Breast epithelium (tissue), 4 donors: ENCODE measurements at regions not wholly inside any gene's neighbourhood (a gene's known extent, or its start where the extent isn't known, plus 50 kb on each side); places are given as distances from the start of the nearest gene placed in this dataset.

Source experiments
- DNase-seq, 2 donors: peaks; one replicate each; pipeline ENCODE4 v3.0.0-alpha.2; 2019; ENCODE audit warnings: low spot score in 2 of 2
- H3K27ac ChIP-seq, 2 donors: fragments of 200-600 bp; sonication (generic) in 1 of 2; one replicate each; pipeline ENCODE4 v1.5.1; 2016 to 2019; ENCODE audit warnings: mild to moderate bottlenecking in 1 of 2
- H3K27me3 ChIP-seq, 2 donors: fragments of 200-600 bp; sonication (generic) in 1 of 2; one replicate each; pipeline versions ENCODE4 v1.5.1 to v1.6.0; 2017 to 2019; ENCODE audit warnings: control low read depth in 1 of 2, mild to moderate bottlenecking in 1 of 2
- H3K36me3 ChIP-seq: fragments of 200-600 bp; one replicate; pipeline ENCODE4 v1.5.1; 2019
- H3K4me1 ChIP-seq, 2 donors: fragments of 200-600 bp; sonication (generic); one replicate each; pipeline ENCODE4 v1.5.1; 2016 to 2019; ENCODE audit warnings: control low read depth in 1 of 2
- H3K4me3 ChIP-seq, 3 donors: fragments of 200-600 bp; sonication (generic); 1 replicate in 2 of 3; 2 replicates in 1 of 3; pipeline ENCODE4 v1.5.1; 2016 to 2019; ENCODE audit warnings: mild to moderate bottlenecking in 3 of 3, moderate library complexity in 2 of 3
- H3K9me3 ChIP-seq, 2 donors: fragments of 200-600 bp; sonication (generic) in 1 of 2; one replicate each; pipeline ENCODE4 v1.5.1; 2016 to 2019; ENCODE audit warnings: control low read depth in 1 of 2
- POLR2A ChIP-seq: fragments of 450-650 bp; IDR thresholded peaks from one replicate; pipeline ENCODE4 v1.6.1; 2016; ENCODE audit warnings: antibody characterized with exemption, mild to moderate bottlenecking, moderate library complexity
- POLR2AphosphoS5 ChIP-seq, 3 donors: sonication (generic); formaldehyde crosslinking; IDR thresholded peaks; one replicate each; pipeline ENCODE4 v1.6.1; 2017; ENCODE audit warnings: antibody characterized with exemption in 3 of 3
- intact Hi-C: fragments of 100-400 bp; cut with DNase I; formaldehyde crosslinking; loops from one replicate; pipeline ENCODE4 v1.15.1; 2023; ENCODE audit warnings: low total_unique reads
- TF ChIP-seq, protein P1 (sequence below), 3 donors: fragments of 450-650 bp; IDR thresholded peaks; one replicate each; pipeline ENCODE4 v1.5.1; 2016 to 2017; ENCODE audit warnings: antibody characterized with exemption in 3 of 3, mild to moderate bottlenecking in 3 of 3, moderate library complexity in 3 of 3

DNA sequence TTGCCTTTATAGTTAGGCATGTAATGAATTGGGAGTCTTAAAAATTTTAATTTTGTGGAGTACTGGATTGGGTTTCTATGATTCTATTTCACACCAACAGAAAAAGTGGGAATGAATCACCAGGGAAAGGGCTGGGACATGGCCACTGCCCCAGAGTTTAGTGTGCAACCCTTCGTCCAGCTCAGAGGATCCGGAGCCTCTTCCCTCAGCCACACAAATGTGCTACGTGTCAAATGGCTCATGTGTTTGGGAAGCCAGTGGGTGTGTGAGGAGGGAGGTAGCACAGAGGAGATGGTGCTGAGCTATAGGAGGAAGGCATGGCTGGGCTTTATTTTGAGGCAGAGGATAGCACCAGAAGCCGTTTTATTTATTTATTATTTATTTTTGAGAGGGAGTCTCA lies 247.3 kb downstream of the SIPA1L2 start:
- intact Hi-C loops, result no loop called here
- no peak for TF ChIP-seq POLR2A
- TF ChIP-seq, protein P1, sequence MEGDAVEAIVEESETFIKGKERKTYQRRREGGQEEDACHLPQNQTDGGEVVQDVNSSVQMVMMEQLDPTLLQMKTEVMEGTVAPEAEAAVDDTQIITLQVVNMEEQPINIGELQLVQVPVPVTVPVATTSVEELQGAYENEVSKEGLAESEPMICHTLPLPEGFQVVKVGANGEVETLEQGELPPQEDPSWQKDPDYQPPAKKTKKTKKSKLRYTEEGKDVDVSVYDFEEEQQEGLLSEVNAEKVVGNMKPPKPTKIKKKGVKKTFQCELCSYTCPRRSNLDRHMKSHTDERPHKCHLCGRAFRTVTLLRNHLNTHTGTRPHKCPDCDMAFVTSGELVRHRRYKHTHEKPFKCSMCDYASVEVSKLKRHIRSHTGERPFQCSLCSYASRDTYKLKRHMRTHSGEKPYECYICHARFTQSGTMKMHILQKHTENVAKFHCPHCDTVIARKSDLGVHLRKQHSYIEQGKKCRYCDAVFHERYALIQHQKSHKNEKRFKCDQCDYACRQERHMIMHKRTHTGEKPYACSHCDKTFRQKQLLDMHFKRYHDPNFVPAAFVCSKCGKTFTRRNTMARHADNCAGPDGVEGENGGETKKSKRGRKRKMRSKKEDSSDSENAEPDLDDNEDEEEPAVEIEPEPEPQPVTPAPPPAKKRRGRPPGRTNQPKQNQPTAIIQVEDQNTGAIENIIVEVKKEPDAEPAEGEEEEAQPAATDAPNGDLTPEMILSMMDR (IDR thresholded peaks at IDR 0.05), result no peak
- no peak for TF ChIP-seq POLR2AphosphoS5 (IDR thresholded peaks at IDR 0.05)
- no peak for DNase-seq
- no peaks in the 10 kb centered on the region for H3K36me3 ChIP-seq
- no peaks in the 10 kb centered on the region for H3K27me3 ChIP-seq
- H3K4me3 ChIP-seq, result no peak overlapping the region
- peaks cover 0 to 11% of the 10 kb centered on the region in 2 donors for H3K4me1 ChIP-seq
- no peak overlapping the region for H3K27ac ChIP-seq
- no peaks in the 10 kb centered on the region for H3K9me3 ChIP-seq

DNA sequence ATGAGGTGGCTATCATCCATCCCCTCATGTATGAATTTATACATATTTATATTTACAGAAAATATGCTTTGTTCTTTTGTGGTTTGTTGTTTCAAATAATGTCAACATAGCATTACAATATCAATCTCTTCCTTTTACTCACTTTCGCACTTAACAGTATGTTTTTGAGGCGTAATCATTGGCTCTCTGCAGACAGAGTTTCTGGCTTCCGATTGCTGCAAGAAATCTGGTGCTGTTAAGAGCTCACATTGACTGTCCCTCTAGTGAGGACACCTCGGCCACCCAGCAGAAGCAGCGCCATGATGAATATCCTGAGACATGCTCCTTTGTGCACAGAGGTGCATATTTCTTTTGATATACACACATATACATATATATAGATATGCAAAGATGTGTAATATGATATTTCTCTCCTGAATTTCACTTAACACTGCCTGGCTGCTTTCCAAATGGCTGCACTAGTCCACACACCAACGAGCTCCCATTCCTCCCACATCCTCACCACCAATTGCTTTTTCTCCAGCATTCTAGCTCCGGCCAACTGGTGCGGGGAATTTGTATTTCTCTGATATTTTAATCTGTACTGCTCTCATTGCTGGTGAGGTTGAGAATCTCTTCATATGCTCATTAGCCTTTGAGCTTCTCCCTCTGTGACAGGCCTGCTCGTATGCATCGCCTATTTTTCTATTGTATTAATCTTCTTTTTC lies 248.4 kb downstream of the SIPA1L2 start:
- no peak for TF ChIP-seq POLR2A
- no peak for TF ChIP-seq POLR2AphosphoS5 (IDR thresholded peaks at IDR 0.05)
- TF ChIP-seq, protein P1 (IDR thresholded peaks at IDR 0.05), result no peak
- H3K4me3 ChIP-seq, result no peak overlapping the region
- no peak overlapping the region for H3K27ac ChIP-seq
- no peaks in the 10 kb centered on the region for H3K9me3 ChIP-seq
- intact Hi-C loops, result no loop called here
- H3K4me1 ChIP-seq, result peaks cover 0 to 11% of the 10 kb centered on the region in 2 donors
- no peak for DNase-seq
- H3K27me3 ChIP-seq, result no peaks in the 10 kb centered on the region
- H3K36me3 ChIP-seq, result no peaks in the 10 kb centered on the region

DNA sequence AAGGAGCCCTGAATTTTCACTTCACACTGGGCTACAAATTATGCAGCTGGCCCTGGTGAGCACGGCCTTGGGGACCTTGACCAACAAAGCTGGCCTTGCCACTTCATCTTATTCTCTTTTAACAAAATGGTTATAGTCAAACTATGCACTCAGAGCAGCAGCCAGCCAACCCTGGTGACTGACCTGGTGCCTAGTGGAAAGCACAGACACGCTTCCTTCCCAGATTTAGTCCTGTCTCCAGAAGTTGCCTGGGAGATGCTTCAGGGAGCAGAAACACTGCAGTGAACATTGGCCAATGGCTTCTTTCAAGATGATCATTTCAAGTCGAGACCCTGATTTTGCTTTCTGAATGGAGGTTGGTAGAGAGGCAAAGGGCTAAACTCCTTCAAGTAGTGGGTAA lies 249.3 kb downstream of the SIPA1L2 start:
- intact Hi-C loops, result no loop called here
- DNase-seq, result no peak
- TF ChIP-seq, protein P1 (IDR thresholded peaks at IDR 0.05), result no peak
- TF ChIP-seq POLR2AphosphoS5 (IDR thresholded peaks at IDR 0.05) (no peak), POLR2A (no peak)
- no peak overlapping the region for H3K27ac ChIP-seq
- H3K9me3 ChIP-seq, result no peaks in the 10 kb centered on the region
- no peaks in the 10 kb centered on the region for H3K27me3 ChIP-seq
- peaks cover 0 to 11% of the 10 kb centered on the region in 2 donors for H3K4me1 ChIP-seq
- no peaks in the 10 kb centered on the region for H3K36me3 ChIP-seq
- H3K4me3 ChIP-seq, result no peak overlapping the region

DNA sequence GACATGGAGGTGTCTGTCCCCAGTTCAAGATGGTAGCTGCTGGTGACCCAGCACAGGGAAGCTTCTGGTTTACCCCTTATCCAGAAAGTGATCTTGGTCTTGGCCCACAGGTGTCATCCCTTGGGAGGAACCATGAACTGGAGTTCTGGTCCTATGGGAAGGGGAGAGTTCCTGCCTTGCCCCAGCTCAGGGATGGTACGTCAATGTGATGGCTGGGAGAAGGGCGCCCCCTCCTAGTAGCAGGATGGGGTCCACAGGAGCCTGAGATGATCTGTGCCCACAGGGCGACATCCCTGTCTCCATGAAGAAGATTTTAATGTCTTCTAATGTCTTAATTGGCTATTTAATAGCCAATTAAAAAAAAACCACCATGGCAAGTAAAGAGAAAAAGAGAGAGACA lies 249.8 kb downstream of the SIPA1L2 start:
- intact Hi-C loops, result no loop called here
- no peaks in the 10 kb centered on the region for H3K27me3 ChIP-seq
- H3K4me3 ChIP-seq, result no peak overlapping the region
- DNase-seq, result no peak
- H3K4me1 ChIP-seq, result peaks cover 0 to 11% of the 10 kb centered on the region in 2 donors
- TF ChIP-seq POLR2A, result no peak
- no peak for TF ChIP-seq POLR2AphosphoS5 (IDR thresholded peaks at IDR 0.05)
- TF ChIP-seq, protein P1 (IDR thresholded peaks at IDR 0.05), result no peak
- H3K27ac ChIP-seq, result no peak overlapping the region
- H3K9me3 ChIP-seq, result no peaks in the 10 kb centered on the region
- H3K36me3 ChIP-seq, result no peaks in the 10 kb centered on the region

DNA sequence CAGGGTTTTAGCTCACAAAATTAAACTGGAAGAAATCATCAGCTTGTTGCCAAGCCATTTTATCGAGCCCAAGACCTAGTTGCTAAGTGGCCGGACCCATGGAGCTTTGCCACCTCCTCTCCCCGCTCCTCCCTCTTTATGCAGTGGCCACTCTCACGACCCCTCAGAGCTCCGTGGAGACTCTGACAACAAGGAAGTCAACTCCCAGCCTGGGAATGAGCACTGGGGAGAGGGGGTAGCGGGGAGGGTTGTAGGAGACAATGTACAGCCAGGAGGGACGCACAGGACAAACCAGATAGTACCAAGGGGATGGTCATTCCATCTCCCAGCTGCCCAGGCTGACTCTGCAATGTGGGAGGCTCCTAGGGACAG lies 250.9 kb downstream of the SIPA1L2 start:
- no peaks in the 10 kb centered on the region for H3K27me3 ChIP-seq
- peaks cover 0 to 11% of the 10 kb centered on the region in 2 donors for H3K4me1 ChIP-seq
- no peak for DNase-seq
- H3K4me3 ChIP-seq, result no peak overlapping the region
- peak overlapping the region; percentile 48 to 73 for H3K27ac ChIP-seq
- intact Hi-C loops, result no loop called here
- TF ChIP-seq POLR2AphosphoS5 (IDR thresholded peaks at IDR 0.05) (no peak), POLR2A (no peak)
- TF ChIP-seq, protein P1 (IDR thresholded peaks at IDR 0.05), result no peak
- H3K9me3 ChIP-seq, result no peaks in the 10 kb centered on the region
- no peaks in the 10 kb centered on the region for H3K36me3 ChIP-seq
